CD4-positive, alpha-beta T cell treated with Interleukin-10 for 1 hour (primary cell): ENCODE measurements at regions not wholly inside any gene's neighbourhood (a gene's known extent, or its start where the extent isn't known, plus 50 kb on each side); places are given as distances from the start of the nearest gene placed in this dataset.

ENCODE experiments used
- DNase-seq: peaks from one replicate; pipeline ENCODE4 v3.0.0-alpha.2; 2020

GRCh38 chr13:31611214-31611613, 128.1 kb upstream of the RXFP2 start:
- DNase-seq, result no peak

- DNase-seq, result no peak
These were observed 125.3 kb upstream of the RXFP2 start for GRCh38 chr13:31614073-31614472.

DNA sequence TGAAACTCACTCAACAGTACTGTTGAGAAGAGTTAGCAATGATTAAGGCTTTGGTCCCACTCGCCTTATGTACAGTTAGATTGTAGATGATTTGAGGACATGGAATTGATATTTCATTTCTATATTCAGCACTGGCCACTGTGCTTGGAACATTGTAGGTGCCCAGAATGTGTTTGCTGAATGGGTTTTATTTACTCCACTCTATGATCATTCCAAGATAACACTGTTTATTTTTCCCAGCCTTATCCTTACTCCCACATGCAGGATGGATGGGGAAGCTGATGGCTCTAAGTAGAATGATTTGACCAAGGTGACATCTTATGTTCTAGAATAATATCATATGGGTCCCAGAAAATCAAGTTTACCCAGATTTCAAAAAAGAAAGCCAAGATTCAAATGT, 124.6 kb upstream of the RXFP2 start:
- no peak for DNase-seq

- no peak for DNase-seq
These were observed 114.2 kb upstream of the RXFP2 start for GRCh38 chr13:31625115-31625514.

- DNase-seq, result no peak
These were observed 112.1 kb upstream of the RXFP2 start for GRCh38 chr13:31627097-31627845.

GRCh38 chr13:31629085-31629780, 110.1 kb upstream of the RXFP2 start:
- no peak for DNase-seq

DNA sequence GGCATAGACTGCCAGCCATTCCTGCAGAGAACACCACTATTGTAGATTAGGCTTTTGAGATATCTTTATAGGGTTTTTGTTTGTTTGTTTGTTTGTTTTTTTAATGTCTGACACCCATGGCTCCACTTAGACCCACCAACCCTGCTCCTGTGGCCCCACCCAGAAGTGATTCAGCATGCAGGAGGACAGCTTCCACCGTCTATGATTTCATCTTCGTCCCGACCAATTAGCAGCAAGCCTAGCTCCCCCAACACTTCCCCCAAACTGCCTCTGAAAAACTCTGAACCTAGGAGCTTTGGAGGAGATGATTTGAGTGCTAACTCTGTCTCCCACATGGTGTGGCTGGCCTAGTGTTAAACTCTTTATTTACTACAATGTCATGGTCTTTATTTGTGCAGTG, 108.3 kb upstream of the RXFP2 start:
- DNase-seq, result no peak

DNA sequence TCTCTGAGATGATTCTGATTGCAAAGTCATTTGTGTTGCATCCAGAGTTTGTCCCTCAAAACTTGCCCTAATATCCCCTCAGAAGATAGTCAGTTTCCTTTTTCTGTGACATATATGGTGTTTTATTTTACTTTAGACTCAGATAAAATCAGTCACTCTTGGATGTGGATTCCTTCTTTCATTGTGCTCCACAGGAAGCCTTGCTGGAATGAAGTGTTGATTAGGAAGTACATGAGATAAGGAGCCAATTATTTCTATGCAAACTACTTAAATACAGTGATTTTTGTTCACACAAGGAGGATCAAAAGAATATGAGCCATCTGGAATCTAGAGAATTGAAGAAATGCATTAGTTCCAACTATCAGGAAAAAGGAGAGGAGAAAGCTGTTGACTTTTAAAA, 107.6 kb upstream of the RXFP2 start:
- DNase-seq, result no peak

DNA sequence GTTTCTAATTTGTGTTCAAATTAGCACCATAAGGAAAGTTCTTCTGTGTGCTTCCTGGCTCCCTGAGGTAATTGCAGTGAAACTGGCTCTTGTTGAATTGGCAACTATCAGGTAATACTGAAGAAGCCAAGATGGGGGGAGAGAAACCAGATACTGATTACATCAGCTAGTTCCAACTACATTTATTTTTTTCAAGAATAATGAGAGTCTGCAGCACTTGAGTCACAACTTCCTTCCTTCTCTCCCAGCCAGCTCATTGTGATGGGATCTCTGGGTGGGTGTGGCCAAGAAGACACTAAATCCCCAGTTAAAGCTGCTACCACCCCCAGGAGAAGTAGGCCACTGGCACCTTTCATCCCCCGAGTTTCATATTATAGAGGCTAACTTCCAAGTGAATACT, 100.7 kb upstream of the RXFP2 start:
- no peak for DNase-seq

GRCh38 chr13:31639443-31640163, 99.7 kb upstream of the RXFP2 start:
- no peak for DNase-seq

DNA sequence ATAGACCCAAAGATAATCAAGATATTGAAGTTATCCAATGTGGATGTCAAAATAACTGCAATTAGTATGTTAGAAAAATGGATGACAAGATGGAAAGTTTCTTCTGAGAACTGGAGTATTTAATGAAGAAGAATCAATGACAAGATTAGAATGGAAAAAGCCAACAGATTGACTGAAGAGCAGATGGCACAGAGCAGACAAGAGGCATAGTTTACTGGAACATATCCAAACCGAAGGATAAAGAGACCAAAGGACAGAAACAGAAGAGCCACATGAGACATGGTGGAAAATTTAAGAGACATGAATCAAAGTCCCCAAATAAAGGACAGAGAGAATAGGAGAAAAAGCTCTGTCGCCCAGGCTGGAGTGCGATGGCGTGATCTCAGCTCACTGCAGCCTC, 89.6 kb upstream of the RXFP2 start:
- no peak for DNase-seq

DNA sequence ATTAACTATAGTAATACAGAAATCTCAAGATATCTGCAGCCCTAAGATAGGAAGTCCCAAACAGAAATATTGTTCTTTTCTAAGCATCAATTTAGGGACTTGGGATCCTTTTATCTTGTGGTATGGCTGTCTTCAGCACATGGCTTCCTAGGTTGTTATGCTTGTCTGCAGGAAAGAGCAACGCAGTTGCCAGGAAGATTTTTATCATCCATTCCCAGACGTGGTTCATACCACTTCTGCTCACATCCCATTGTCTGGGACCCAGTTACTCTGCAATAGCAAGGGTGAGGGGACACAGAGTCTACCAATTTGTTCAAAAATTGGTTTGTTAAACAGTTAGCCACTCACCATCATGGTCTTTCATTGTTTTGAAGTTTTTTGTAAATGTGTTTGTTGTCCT, 85.6 kb upstream of the RXFP2 start:
- no peak for DNase-seq

- DNase-seq, result no peak
These were observed 75.3 kb upstream of the RXFP2 start for GRCh38 chr13:31663880-31664585.

- no peak for DNase-seq
These were observed 68.3 kb upstream of the RXFP2 start for GRCh38 chr13:31670831-31671617.

GRCh38 chr13:31674051-31674450, 65.3 kb upstream of the RXFP2 start:
- DNase-seq, result no peak

DNA sequence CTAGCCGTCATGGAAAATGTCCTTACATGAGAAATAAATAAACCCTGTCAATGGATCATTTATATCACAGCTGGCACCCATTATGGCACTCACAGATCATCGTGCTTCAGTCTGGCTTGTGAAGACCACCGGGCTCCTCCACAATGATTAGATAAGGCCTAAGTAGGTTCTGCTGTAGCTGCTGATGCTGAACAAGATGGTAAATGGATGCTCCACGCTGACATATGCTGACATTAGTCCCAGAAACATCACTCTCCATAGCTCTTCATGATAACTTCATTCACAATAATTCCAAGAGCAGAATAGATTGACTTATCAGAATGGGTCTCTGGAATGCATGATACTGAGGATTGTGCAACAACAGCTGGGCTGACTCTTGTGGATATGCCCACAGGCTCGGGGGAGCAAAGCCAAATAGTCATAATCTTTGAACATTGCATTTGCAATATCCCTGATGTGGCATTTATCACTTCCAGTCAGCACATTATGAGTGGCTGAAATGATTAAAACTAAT, 63.8 kb upstream of the RXFP2 start:
- no peak for DNase-seq

GRCh38 chr13:31681133-31681532, 58.2 kb upstream of the RXFP2 start:
- no peak for DNase-seq

DNA sequence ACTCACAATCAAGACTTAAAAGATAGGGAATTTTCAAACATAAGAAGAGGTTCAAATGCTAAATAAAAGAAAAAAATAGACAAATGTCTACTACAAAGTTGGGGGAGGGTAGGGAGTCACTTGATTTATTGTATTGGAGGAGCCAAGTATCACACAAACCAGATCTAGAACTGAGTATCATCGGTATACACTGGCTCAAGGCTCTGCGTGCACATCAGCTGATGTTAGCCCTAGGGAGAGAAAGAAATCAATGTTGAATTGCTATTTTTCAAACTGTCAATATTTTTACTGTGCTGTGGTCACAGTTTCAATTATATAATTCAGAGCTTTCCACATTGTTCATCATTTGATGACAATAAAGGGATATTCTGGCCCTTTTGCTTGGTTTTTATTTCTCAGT, 54.9 kb upstream of the RXFP2 start:
- no peak for DNase-seq

- DNase-seq, result no peak
These were observed 52.5 kb upstream of the RXFP2 start for GRCh38 chr13:31686670-31687425.
